Liver (tissue), 3 donors: ENCODE measurements at regions not wholly inside any gene's neighbourhood (a gene's known extent, or its start where the extent isn't known, plus 50 kb on each side); places are given as distances from the start of the nearest gene placed in this dataset.

Experiments used
- ATF3 ChIP-seq: IDR thresholded peaks from 2 replicates; pipeline ENCODE4 v1.6.1; 2016; ENCODE audit warnings: antibody characterized with exemption
- CTCF ChIP-seq: fragments of 150-350 bp; IDR thresholded peaks from 2 replicates; pipeline ENCODE4 v1.5.1; 2017; ENCODE audit warnings: improper control_type of control experiment, low read depth, low read length; ENCODE audit not compliant: missing input control
- FOXA1 ChIP-seq: IDR thresholded peaks from 2 replicates; pipeline ENCODE4 v1.6.1; 2016; ENCODE audit warnings: antibody characterized with exemption
- FOXA2 ChIP-seq: IDR thresholded peaks from 2 replicates; pipeline ENCODE4 v1.6.1; 2016; ENCODE audit warnings: antibody characterized with exemption
- RAD21 ChIP-seq, 2 donors: IDR thresholded peaks; 2 replicates each; pipeline ENCODE4 v1.6.1; 2016; ENCODE audit warnings: antibody characterized with exemption in 2 of 2, mild to moderate bottlenecking in 2 of 2
- REST ChIP-seq: IDR thresholded peaks from 2 replicates; pipeline ENCODE4 v1.6.1; 2016; ENCODE audit warnings: antibody characterized with exemption, mild to moderate bottlenecking
- YY1 ChIP-seq: IDR thresholded peaks from 2 replicates; pipeline ENCODE4 v1.6.1; 2016; ENCODE audit warnings: antibody characterized with exemption, mild to moderate bottlenecking
- ZBTB33 ChIP-seq: IDR thresholded peaks from 2 replicates; pipeline ENCODE4 v1.6.1; 2016; ENCODE audit warnings: antibody characterized with exemption
- donor health status: healthy.
- donor health status: healthy.

- no peak for TF ChIP-seq CTCF
- TF ChIP-seq FOXA2, result no peak
- TF ChIP-seq FOXA1, result no peak
- TF ChIP-seq RAD21 (IDR thresholded peaks at IDR 0.05), result no peak
- no peak for TF ChIP-seq ZBTB33
- TF ChIP-seq REST, result no peak
- no peak for TF ChIP-seq ATF3
- no peak for TF ChIP-seq YY1
These were observed 168.1 kb downstream of the GPR37 start for GRCh38 chr7:124597509-124597908.
